HS-27A (cell line): ENCODE measurements at regions not wholly inside any gene's neighbourhood (a gene's known extent, or its start where the extent isn't known, plus 50 kb on each side); places are given as distances from the start of the nearest gene placed in this dataset.

Experiments used
- DNase-seq: peaks from one replicate; pipeline ENCODE4 v3.0.0-alpha.2; 2012; ENCODE audit warnings: low read depth, missing footprints

- peak; percentile 57 for DNase-seq
These were observed 113.8 kb upstream of the ANKRD55 start for GRCh38 chr5:56346741-56347535.

GRCh38 chr5:56346044-56346710 is 113.0 kb upstream of the ANKRD55 start:
- no peak for DNase-seq

GRCh38 chr5:56345352-56345751 is 112.2 kb upstream of the ANKRD55 start:
- DNase-seq, result no peak

- DNase-seq, result no peak
These were observed 111.5 kb upstream of the ANKRD55 start for GRCh38 chr5:56344594-56344993.

- no peak for DNase-seq
These were observed 110.9 kb upstream of the ANKRD55 start for GRCh38 chr5:56343988-56344387.

- DNase-seq, result no peak
These were observed 109.5 kb upstream of the ANKRD55 start for GRCh38 chr5:56342616-56343015.

GRCh38 chr5:56340196-56340980 is 107.3 kb upstream of the ANKRD55 start:
- DNase-seq, result no peak

GRCh38 chr5:56339732-56340131 is 106.6 kb upstream of the ANKRD55 start:
- no peak for DNase-seq

- DNase-seq, result no peak
These were observed 104.7 kb upstream of the ANKRD55 start for GRCh38 chr5:56337715-56338319.

GRCh38 chr5:56335212-56335611 is 102.1 kb upstream of the ANKRD55 start:
- DNase-seq, result no peak

- DNase-seq, result no peak
These were observed 97.7 kb upstream of the ANKRD55 start for GRCh38 chr5:56330806-56331205.

GRCh38 chr5:56330167-56330566 is 97.0 kb upstream of the ANKRD55 start:
- DNase-seq, result no peak

- no peak for DNase-seq
These were observed 96.5 kb upstream of the ANKRD55 start for GRCh38 chr5:56329652-56330051.

- DNase-seq, result no peak
These were observed 95.8 kb upstream of the ANKRD55 start for GRCh38 chr5:56328753-56329560.

GRCh38 chr5:56327809-56328208 is 94.7 kb upstream of the ANKRD55 start:
- DNase-seq, result no peak

GRCh38 chr5:56326770-56327169 is 93.6 kb upstream of the ANKRD55 start:
- DNase-seq, result no peak

- DNase-seq, result no peak
These were observed 93.0 kb upstream of the ANKRD55 start for GRCh38 chr5:56326116-56326515.

GRCh38 chr5:56325039-56325438 is 91.9 kb upstream of the ANKRD55 start:
- DNase-seq, result no peak

GRCh38 chr5:56323505-56323904 is 90.4 kb upstream of the ANKRD55 start:
- DNase-seq, result peak; percentile 19

- DNase-seq, result no peak
These were observed 89.5 kb upstream of the ANKRD55 start for GRCh38 chr5:56322592-56322991.

GRCh38 chr5:56321236-56321881 is 88.2 kb upstream of the ANKRD55 start:
- DNase-seq, result no peak
